ENCODE measurements at regions not wholly inside any gene's neighbourhood (a gene's known extent, or its start where the extent isn't known, plus 50 kb on each side); places are given as distances from the start of the nearest gene placed in this dataset.

DNA sequence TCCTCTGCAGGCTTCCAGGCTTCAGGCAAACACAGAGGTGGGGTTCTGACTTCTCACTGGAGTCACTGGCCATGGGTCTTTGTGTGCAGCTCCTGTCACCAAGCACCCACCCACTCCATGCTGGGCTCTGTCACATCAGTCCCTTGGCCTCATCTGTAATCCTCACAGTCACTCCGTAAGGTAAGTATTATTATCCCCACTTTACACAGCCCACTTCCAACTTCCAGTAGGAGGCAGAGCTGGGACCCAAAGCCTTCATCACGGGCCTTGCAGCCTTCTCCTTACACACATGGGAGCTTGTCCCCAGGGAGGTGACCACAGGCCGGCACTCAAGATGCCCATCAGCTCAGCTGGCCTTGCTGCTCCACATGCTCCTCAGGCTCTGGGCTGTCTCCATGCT, 266.7 kb upstream of the B3GAT1 start:
- in situ Hi-C loops (cut with MboI; ENCODE audit: low sequenced_read_pairs, unreplicated experiment): no loop called here
- TF ChIP-seq, protein P1, sequence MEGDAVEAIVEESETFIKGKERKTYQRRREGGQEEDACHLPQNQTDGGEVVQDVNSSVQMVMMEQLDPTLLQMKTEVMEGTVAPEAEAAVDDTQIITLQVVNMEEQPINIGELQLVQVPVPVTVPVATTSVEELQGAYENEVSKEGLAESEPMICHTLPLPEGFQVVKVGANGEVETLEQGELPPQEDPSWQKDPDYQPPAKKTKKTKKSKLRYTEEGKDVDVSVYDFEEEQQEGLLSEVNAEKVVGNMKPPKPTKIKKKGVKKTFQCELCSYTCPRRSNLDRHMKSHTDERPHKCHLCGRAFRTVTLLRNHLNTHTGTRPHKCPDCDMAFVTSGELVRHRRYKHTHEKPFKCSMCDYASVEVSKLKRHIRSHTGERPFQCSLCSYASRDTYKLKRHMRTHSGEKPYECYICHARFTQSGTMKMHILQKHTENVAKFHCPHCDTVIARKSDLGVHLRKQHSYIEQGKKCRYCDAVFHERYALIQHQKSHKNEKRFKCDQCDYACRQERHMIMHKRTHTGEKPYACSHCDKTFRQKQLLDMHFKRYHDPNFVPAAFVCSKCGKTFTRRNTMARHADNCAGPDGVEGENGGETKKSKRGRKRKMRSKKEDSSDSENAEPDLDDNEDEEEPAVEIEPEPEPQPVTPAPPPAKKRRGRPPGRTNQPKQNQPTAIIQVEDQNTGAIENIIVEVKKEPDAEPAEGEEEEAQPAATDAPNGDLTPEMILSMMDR (IDR thresholded peaks at IDR 0.05; ENCODE audit: borderline replicate concordance, control extremely low read depth, extremely low read depth, insufficient read depth, missing control alignments): no peak
- no peak for DNase-seq (ENCODE audit: low spot score)

DNA sequence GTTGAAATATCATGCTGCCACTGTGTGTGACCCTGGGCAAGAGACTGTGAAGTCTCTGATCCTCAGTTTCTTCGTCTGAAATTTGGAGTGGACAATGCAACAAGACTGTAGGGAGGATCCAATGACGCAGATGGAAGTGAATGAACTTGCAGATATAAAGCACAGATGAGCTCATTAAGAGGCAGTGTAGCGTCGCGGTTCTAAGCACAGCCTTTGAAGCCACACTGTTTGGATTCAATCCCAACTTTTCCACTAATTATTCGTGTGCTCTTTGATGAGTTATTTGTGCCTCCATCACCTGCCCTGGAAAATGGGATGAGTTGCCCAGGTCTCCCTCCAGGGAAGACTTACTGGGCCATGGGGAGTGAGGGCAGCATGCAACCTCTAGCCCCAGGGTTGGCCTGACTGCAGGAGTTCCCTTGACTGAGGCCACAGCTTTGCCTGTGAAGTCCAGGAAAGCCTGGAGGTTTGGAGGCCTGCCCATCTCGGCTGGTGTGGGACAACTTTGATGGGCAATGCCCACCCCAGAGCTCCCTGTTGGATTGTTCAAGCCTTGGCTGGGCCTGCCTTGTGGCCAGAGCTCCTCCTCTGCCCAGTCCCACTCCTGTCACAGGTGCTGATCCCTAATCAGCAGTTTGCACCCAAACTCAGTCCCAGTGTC, 266.0 kb upstream of the B3GAT1 start:
- DNase-seq (ENCODE audit: low spot score): no peak
- in situ Hi-C loops (cut with MboI; ENCODE audit: low sequenced_read_pairs, unreplicated experiment): no loop called here
- TF ChIP-seq, protein P1 (IDR thresholded peaks at IDR 0.05; ENCODE audit: borderline replicate concordance, control extremely low read depth, extremely low read depth, insufficient read depth, missing control alignments): no peak

DNA sequence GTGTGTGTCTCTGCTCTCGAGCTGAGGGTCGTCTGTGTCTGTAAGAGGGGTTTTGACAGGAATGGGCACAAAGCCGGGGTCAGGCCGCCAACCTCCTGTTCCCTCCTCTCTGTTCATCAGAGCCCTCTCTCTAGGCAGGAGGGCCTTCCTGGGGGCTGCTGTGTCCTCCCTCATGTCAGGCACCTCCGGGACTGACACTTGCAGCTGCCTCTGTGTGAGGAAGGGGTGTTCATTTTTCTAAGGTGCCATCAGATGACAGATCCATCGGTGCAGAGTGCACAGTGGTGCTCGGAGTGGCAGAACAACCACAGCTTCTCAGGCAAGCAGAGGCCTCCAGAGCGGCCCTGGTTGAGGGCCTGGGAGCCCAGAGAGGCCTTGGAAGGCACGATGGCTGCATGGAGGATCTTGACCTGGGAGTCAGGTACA, 265.4 kb upstream of the B3GAT1 start:
- TF ChIP-seq, protein P1 (IDR thresholded peaks at IDR 0.05; ENCODE audit: borderline replicate concordance, control extremely low read depth, extremely low read depth, insufficient read depth, missing control alignments): no peak
- DNase-seq (ENCODE audit: low spot score): no peak

DNA sequence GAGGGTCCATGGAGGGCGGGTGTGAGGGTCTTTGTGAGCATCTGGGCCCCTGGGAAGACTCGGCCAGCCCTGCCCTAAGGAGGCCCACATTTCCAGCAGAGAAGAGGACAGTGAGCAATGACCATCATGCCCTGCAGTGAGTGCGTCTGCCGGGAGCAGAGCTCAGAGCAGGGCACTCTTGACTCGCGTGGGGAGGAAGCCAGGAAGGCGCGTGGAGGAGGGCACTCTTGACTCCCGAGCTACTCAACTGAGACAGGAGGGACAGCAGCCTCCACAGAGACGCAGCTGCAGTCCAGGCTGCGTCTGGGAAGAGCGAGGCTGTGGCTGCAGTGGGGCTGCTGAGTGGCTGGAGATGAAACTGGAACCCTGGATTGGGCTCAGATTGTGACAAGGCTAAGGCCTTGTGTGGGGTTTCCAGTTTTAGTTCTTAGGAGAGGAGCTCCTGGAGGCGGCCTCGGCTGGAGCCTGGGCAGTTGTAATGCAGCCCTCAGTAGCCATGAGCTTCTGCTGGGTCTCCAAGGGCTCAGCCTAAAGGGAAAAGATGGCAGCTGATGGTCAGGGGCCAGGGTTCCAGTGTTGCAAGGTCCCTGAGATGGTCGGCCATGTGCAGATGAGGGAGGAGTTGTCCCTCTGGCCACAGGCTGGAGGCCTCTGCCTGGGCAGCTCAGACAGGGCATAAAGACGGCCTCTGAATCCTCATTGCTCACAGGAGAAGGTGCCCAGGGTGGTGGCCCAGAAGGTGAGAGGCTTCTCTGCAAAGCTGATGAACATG, 264.7 kb upstream of the B3GAT1 start:
- DNase-seq (ENCODE audit: low spot score): no peak
- TF ChIP-seq, protein P1 (IDR thresholded peaks at IDR 0.05; ENCODE audit: borderline replicate concordance, control extremely low read depth, extremely low read depth, insufficient read depth, missing control alignments): no peak
- in situ Hi-C loops (cut with MboI; ENCODE audit: low sequenced_read_pairs, unreplicated experiment): no loop called here

More for the DNA sequence above, 265.4 kb upstream of the B3GAT1 start:
- in situ Hi-C loops (cut with MboI; ENCODE audit: low sequenced_read_pairs, unreplicated experiment): no loop called here

DNA sequence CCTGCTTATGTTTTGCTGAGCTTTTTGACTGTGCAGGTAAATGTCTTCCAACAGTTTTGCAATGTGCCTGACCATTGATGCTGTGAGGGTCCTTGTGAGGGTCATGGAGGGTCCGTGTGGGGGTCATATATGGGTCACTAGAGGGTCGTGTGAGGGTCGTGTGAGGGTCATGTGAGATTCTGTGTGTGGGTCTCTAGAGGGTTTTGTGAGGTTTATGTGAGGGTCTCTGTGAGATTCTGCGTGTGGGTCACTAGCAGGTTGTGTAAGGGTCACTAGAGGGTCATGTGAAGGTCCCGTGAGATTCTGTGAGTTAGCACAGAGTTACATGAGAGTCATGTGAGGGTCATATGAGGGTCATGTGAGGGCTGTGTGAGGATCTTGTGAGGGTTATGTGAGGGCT, 263.9 kb upstream of the B3GAT1 start:
- in situ Hi-C loops (cut with MboI; ENCODE audit: low sequenced_read_pairs, unreplicated experiment): no loop called here
- TF ChIP-seq, protein P1 (IDR thresholded peaks at IDR 0.05; ENCODE audit: borderline replicate concordance, control extremely low read depth, extremely low read depth, insufficient read depth, missing control alignments): no peak

DNA sequence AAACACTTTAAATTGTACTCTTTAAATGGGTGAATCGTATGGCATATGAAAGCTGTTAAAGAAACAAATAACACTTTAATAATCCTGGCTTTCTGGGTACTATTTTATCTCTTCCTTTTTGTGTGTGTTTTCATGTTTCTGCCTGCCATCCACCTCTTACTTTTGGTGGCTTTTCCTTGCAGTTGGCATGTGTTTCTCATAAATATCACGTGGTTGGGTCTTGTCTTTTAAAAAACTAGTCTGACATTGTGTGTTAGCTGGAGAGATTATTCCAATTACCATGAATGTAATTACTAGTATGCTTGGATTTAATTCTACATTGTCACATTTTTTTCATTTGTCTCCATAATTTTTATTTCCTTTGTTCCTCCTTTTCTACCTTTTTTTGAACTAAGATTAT, 262.9 kb upstream of the B3GAT1 start:
- TF ChIP-seq, protein P1 (IDR thresholded peaks at IDR 0.05; ENCODE audit: borderline replicate concordance, control extremely low read depth, extremely low read depth, insufficient read depth, missing control alignments): no peak
- in situ Hi-C loops (cut with MboI; ENCODE audit: low sequenced_read_pairs, unreplicated experiment): no loop called here
- no peak for DNase-seq (ENCODE audit: low spot score)

More for the DNA sequence above, 263.9 kb upstream of the B3GAT1 start:
- no peak for DNase-seq (ENCODE audit: low spot score)

Data from GM13976 (cell line).